Nucleus accumbens (tissue), 56 donors: ENCODE measurements at regions not wholly inside any gene's neighbourhood (a gene's known extent, or its start where the extent isn't known, plus 50 kb on each side); places are given as distances from the start of the nearest gene placed in this dataset.
"Not testable (repeated sequence)": the region's sequence is repeated elsewhere in the genome, so short reads cannot be mapped to it uniquely, and the experiment has no call there.

Experiments
- DNase-seq, 56 donors: peaks; one replicate each; lab custom pipeline; 2025; lab: John Stamatoyannopoulos, UW

DNA sequence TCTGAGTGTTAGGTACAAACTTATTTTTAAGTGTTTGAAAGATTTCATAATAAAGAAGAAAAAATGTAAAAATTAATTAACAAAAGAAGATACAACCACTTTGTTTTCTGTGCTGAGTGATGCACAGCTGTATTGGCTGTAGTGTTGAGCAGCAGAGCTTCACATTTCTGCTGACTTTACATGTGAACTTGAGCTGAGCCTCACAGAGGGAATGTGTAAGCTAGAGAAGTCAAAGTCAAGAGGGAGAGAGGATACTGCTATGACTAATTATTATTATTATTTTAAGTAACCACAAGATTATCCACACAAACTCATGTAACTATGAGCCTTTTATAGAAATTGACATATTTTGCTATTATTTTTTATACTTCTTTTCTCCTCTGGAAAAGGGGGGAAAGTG, 159.1 kb upstream of the ZSWIM2 start:
- DNase-seq: no peak

DNA sequence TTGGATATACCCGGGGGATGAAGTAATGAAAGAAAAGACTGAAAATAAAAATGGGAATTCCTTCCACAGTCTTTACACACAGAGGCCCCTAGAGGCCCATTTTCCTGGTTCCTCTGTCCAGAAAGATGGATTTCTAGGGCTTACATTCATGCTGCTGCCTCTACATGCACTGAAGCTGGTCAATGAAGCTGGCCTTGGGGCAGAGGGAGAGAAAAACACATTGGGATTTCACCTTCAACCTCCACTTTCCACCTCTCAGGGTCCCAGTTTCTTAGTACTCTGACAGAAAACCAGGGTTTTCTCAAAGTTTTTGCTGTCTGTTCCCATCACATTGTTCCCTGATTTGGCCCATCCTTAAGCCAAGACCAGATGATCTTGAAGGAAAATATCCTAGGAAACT, 154.6 kb upstream of the ZSWIM2 start:
- no peak for DNase-seq

DNA sequence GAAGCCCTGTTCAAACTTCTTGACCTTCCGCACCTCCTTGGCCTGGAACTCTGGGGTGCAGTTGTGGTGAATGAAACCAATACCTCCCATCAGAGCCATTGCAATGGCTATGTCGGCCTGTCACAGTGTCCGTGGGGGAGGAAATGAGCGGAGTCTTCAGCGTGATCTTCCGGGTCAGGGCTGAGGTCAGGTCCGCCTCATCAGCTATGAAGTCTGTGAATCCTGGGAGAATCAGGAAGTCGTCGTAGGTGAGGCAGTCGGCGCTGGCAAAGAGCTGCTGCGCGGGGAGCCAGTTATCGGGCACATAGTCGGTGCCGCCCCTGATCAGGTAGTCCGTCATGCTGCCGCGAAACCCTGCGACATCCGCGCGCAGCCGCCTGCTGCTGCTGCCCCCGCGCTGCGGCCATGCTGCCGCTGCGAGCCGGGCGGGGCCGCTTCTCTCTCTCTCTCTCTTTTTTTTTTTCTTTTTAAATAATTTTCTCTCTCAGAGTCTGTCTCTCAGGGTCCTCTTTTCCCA, 154.1 kb upstream of the ZSWIM2 start:
- no peak for DNase-seq

DNA sequence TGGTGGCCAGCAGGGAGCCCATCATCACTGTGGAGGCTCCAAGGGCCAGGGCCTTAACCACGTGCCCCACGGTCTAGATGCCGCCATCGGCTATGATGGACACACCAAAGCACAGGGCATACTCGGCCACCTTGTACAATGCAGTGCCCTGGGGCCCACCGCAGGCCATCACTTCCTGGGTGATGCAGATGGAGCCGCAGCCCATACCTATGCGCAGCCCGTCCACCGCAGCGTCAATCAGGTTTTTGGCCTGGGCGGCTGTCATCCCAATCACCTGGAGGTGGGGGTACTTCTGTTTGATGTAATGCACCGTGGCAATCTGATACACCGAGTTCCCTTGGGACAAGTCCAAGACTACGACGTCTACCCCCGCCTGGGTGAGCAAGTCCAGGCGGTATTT, 153.3 kb upstream of the ZSWIM2 start:
- DNase-seq: no peak

DNA sequence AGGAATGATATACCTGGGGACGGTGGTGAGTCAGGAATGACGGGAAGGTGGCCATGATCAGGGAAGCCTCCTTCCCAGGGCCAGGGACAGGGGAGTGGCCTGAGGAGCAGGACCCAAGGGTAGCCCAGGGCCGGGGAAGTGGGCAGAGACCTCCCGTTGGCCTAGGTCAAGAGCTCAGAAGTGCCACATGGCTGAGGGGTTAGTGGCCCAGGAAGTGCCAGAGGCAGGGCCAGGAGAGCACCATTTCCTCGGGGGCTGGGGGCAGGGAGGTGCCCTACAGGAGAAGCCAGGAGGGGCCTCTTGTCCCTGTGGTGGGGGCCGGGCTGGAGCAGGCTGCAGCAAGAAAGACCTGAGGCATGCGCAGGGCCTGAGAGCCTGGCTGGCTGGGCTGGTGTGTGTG, 152.3 kb upstream of the ZSWIM2 start:
- no peak for DNase-seq

DNA sequence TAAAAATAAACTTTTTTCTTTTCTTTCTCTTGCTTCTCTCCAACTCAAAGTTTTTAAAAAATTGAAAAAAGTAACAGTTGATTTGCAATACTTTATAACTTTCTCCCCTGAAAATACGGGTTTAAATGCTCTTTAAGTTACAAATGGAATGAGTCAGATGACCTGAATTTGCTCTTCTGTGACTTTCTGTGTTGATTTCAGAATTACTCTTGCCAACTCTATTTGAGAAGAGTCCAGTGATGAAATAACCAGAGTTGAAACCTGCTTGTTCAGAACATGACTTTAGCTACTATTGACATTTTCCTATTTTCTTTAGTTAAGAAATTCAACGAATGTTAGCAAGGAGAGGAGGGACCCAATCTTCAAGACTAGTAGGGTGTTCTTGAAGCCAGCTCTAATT, 146.1 kb upstream of the ZSWIM2 start:
- no peak for DNase-seq

DNA sequence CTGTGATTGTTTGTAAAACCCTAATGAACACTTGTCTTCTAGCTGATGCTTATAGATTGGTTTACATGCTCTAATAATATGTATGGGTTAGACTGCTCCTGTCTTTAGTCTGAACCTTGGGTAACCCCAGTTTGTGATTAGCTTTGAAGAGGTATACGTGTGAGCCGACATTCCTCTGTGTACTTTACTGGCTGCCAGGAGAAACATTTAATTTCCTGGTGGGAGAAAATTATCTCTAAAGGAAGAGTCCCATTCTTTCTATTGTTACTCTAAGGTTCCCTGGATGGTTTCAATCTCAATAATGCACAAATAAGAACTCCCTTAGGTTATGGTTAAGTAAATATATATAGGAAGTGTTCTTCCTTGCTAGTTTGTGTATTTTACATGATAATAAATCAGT, 143.6 kb upstream of the ZSWIM2 start:
- DNase-seq: no peak

DNA sequence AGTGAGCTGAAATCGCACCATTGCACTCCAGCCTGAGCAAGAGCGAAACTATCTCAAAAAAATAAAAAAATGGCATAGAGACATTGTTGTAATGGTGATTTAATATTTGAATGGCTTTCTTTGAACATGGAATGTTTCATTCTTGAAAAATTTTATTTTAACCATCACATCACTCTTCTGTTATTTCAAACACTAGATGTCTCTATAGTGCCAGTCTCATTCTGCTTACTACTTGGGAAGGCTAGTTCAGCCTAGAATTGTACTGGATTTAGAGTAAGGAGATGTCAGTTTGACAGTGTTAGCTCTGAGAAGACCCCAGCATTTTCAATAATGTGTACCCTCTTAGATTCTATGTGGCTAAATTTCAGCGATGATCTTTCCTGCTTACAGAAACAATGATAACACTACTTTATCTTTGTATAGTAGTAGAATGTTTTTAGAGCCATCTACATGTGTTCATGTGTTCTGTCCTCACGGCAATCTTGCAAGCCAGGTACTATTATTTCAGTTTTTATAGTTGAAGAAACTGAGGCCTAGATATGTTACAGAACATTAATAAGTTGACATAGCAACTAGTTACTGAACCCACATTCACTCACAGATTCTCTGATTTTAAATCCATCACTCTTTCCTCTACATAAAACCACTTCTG, 142.9 kb upstream of the ZSWIM2 start:
- DNase-seq: no peak

DNA sequence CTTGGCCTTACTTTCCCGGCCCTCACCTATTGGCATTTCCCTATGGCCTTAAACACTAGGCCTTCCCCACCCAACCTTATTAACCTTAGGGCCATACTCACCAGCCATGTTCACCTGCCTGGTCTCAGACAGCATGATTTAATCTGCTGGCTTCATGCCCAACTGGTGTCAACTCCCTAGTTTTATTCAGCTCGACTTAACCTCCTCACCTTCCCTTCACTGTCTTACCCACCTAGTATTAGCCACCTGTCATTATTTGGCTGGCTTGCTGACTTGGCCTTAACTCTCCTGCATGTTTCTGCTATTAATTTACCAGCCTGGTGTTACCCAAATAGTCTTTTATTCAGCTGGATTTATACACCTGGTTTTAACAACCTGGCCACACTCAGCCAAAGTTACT, 136.0 kb upstream of the ZSWIM2 start:
- DNase-seq: no peak

DNA sequence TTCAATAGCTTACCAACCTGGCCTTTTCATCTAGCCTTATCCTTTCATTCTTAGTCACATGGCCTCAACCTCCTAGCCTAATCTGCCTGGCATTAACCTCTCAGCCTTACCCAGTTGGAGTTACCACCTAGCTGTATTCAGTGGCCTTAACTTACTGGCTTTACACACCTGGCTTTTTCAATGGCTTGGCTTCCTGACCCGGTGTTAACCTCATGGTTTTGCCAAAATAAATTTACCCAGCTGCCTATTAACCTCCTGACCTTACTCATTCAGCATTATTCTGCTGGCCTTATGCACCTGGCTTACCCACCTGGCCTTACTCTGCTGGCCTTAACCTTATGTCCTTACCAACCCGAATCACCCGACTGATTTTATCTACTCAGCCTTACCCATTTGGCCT, 135.5 kb upstream of the ZSWIM2 start:
- no peak for DNase-seq

DNA sequence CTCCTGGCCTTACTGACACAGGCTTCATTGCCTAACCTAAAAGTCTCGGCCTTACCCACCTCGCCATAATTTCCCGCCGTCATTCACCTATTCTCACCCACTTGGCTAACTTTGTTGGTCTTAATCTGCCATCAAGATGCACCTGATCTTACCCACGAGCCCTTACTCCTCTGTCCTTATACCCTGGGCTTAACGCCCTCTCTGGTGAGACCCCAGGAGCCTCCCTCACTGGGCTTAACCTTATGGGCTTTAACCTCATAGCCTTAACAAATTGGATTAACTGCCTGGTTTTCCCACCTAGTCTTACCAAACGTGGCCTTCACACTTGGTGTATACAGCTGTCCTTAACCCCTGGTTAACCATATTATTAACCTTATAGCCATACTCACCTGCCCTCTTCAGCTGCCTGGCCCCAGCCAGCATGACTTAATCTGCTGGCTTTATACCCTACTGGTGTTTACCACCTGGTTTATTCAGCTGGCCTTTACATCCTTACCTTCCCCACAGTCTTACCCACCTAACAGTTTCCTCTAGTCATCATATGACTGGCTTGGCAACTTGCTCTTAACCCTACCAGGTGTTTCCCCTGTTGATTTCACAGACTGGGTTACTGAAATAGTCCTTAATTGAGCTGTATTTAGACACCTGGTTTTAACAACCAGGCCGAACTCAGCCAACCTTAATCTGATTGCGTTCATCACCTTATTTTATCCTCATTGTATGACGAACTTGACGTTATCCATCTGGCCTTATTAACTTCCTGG, 132.0 kb upstream of the ZSWIM2 start:
- DNase-seq: no peak

DNA sequence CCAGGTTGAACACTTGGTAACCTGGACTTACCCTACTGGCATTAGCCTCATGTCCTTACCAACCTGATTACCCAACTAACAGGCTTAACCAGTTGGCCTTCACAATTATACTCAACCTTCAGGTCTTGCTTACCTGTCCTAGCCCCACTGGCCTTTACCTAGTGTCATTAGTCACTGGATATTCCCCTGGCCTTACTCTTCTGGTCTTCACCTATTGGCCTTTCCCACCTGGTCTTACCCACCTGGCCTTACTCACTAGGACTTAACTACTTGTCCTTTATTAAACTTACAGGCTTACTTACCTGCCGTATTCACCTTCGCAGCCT, 131.1 kb upstream of the ZSWIM2 start:
- no peak for DNase-seq

DNA sequence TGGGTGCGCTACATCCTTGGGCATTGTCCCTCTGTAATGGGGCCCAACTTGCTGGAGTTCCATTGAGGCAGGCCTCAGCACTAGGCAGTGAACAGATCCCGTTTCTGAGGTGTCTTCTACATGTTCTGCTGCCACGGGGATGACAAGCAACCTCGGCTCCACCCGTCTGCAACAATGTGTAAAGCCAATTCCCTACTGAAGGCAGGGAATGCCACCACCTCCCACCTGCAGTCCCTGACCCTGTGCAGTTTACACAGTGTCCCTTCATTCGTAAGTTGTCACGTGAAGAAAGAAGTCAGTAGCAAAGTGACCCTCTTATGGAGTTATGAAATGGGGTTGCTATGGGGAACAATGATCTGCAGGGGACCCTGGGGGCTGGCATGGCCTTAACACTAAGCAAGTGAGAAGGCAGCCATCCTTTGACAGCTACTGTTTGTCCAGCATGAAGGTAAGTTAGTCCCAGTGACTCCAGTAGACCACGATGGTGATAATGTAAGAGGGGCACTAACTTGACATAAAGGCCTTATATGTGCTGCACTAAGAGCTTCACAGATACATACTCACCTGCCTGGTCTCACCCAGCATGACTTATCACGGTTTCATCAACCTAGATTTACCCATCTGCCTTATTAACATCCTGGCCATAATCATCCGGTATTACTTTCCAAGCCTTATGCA, 130.6 kb upstream of the ZSWIM2 start:
- DNase-seq: no peak

DNA sequence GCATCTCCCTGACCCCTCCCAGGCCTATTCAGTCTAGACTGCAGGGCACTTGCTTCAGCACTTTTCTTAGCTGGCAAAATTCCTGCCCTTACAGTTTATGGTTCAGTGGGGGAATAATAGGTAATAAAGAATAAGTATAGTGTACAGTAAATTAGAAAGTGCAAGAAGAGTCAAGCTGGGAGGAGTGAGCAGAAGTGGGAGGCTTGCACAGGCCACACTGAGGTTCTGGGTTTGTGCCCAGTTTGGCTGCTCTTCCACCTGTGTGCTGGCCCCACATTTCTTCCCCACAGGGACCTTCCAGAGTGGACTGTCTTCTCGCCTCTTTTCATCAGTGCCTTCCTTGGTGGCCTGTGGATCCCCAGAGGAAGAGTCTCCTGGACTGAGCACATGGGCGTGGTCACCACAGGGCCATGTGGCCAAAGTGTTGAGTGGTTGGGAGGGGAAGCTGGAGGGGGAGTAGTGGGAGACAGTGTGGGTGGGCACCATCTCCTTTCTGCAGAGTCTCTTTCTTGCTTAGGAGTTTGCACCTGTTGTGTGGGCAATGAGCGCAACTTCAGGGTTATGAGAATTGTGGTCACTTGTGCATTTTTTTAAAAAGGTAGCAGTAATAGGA, 128.6 kb upstream of the ZSWIM2 start:
- DNase-seq: no peak

DNA sequence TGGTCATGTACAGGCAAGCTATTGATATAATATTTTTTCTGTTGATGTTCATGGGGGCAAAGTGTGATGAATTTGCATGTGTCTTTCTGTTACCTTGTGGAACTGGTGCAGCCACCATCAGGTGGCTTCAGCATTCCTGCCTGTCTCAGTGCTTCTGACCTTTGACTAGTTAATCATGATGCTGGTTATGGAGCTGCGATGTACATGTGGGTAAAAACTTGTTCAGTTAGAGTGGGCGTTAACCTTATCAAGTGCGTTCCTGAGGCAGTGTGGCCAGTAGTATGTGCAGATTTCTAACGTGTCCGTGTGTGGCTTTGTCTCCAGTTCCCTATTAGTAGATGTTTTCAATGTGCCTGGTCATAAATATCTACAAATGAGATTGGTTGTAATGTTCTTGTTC, 127.4 kb upstream of the ZSWIM2 start:
- DNase-seq: no peak

DNA sequence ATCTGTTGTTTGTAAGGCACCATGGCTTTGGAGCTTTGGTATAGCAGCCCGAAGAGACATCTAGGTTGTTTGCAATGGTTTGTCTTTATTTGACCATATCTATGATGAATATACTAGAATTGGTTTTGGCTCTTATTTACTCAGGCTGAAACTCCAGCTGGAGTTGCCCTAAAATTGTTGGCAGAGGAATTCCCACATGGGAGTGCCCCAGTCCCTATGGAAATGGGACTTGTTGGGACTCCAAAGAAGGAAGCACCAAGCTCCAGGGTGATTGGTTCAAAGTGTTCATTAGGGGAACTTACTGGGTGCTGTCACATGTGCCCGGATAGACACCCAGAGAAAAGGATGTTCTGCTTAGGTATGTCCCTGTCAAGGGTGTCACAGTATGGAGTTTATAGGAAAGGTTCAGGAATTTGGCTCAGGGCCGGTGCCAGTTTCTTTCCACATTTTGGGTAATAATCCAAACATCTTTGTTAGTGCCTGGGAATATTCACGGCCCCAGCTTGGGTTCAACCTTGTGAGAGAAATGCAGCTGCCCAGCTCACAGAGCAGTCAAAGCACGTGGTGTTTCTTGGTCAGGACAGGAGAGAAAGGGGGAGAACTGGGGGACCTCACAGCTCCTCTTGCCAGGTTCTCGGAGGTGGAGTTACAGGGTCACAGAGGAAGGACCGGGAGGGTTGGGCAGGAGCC, 123.5 kb upstream of the ZSWIM2 start:
- DNase-seq: no peak

DNA sequence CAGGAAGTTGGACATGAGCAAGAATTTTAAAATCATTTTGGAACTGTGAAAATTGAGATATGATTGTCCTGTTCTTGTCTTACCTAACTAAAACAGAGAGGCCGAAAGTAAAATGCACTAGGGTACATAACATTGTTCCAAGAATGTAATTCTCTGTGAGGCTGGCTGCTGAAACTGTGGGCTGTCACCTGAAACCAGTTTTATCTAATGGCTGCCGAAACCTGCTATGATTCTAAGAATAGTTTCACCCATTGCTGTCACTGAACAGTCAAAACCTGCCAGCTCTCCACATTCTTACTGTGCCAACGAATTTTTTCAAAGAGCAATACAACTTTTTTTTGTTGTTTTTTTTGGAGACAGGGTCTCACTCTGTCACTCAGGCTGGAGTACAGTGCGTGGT, 119.3 kb upstream of the ZSWIM2 start:
- peak in 1 of 56 donors; percentile 3 for DNase-seq

DNA sequence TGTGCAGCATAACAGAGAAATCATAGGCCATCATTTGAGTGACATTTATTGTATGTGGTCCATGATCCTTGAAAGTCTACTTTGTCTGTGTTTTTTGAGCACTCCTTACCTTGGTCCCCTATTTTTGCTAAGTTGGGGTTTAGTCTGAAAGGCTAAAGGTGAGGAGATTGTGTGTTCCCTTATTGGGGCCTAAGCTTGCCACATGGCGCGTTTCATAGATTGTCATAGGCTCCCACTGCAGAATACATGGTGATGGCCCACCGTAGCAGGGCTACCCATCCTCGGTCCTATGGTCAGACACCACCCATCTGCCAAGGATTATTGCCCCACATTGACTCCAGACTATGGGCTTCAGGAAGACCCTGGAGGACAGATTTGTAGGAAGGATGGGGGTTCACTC, 117.0 kb upstream of the ZSWIM2 start:
- DNase-seq: no peak

DNA sequence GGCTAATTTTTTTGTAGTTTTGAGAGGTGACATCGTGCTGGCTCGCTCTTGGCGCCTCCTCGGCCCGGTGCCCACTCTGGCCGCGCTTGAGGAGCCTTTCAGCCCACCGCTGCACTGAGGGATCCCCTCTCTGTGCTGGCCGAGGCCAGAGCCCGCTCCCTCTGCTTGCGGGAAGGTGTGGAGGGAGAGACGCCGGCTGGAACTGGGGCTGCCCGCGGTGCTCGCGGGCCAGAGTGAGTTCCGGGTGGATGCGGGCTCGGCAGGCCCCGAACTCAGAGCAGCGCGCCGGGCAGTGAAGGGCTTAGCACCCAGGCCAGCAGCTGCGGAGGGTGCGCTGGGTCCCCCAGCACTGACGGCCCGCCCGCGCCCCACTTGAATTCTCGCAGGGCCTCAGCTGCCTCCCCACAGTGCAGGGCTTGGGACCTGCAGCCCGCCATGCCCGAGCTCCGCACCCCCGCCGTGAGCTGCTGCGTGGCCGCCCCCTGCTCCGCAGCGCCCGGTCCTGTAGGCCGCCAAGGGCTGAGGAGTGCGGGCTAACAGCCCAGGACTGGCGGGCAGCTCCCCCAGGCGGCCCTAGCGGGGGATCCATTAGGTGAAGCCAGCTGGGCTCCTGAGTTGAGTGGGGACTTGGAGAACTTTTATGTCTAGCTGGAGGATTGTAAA, 113.2 kb upstream of the ZSWIM2 start:
- no peak for DNase-seq

DNA sequence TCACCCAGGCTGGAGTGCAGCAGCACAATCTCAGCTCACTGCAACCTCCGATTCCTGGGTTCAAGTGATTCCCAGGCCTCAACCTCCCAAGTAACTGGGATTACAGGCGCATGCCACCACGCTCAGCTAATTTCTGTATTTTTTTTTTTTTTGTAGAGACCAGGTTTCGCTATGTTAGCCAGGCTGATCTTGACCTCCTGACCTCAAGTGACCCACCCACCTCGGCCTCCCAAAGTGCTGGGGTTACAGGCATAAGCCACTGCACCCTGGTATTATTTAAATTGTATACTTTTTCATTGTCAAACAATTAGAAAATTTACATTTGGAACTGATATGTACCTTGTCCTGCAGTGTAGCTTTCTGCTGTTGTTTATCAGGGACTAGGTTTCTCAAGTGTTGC, 111.3 kb upstream of the ZSWIM2 start:
- not testable (repeated sequence) for DNase-seq
